GM21360 (cell line): ENCODE measurements at regions not wholly inside any gene's neighbourhood (a gene's known extent, or its start where the extent isn't known, plus 50 kb on each side); places are given as distances from the start of the nearest gene placed in this dataset.

Experiments
- ATAC-seq: cut with Tn5 transposase; IDR thresholded peaks from one replicate; pipeline ENCODE4 v1.9.1; 2021; ENCODE audit warnings: mild to moderate bottlenecking, moderate library complexity; ENCODE audit not compliant: unreplicated experiment

GRCh38 chrX:42530027-42530426 is 247.9 kb downstream of the PPP1R2C start:
- ATAC-seq, result no peak

DNA sequence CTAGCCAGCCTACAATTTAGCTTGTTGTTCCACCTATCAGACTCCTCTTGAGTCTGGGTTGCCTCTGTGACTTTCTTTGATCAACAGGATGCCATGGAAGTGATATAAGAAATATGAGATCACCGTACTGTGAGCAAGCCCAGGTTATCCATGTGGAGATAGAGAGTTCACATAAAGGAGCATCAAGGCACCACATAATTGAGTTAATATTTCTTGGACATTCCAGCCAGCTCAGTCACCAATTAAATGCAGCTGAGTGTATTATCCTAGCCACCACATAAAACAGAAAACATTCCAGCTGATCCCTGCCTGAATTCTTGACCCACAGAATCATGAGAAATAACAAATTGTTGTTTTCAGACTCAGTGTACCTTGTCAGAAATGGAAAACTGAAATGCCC is 253.6 kb downstream of the PPP1R2C start:
- ATAC-seq, result no peak

DNA sequence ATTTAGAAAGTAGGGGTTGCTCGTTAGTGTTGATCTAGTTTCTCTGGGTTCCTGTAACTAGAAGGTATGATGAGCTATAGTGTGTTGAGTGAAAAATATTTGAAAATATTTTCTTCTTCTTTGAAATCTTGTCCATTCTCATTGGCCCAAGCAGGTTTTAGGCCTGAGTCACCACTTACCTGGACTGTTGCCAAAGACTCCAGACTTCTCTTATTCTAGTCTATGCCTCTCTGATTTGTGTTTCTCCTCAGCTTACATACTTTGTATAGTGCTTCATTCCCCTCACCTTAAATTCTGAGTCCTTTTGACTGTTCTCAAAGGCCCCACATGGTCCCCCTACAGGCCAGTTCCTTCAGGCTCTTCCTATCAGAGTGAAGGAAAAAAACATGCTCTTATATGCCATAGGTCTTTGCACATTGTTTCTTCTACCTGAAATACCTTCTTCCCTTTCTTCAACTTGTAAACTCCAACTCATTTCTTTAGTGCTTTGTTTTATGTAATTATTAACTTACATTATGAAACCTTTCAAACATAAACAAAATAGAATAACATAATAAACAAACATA is 258.2 kb downstream of the PPP1R2C start:
- no peak for ATAC-seq

DNA sequence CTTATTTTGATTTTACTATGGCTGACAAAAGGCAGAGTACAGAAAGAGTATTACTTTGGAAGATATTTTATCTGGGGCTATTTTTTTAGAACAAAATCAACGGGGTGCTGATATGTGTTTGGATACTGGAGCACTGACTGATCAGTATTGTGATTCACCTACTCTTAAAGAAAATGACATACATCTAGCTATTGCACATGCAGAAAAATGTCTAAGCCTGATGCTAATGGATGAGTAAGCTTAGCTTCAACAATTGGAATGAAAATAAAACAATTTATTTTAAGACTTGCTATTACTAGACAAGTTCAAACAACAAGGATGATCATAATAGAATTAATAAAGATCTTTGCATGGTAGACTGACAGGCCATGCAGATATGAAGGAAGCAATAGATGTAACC is 262.0 kb downstream of the PPP1R2C start:
- no peak for ATAC-seq

DNA sequence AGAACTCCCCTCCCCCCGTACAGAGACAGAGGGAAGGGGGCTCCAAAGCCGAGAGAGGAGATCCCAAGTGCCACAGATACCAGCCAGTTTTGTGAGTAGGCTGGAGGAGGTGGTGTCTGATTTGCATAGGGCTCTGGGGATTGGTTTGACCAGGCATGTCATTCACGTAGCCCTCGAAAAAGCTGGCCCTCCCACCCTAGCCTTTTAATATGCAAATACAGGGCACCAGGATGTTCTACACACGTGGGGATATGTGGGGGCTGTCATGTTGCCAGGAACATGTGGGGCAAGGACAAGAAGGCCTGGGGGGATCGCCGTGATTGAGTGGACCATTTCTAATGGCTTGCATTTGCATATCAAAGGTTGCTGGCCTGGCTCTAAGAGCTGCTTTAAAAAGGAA is 272.9 kb downstream of the PPP1R2C start:
- ATAC-seq, result no peak

- ATAC-seq, result no peak
Observed at GRCh38 chrX:42499620-42500019, 278.3 kb downstream of the PPP1R2C start.

DNA sequence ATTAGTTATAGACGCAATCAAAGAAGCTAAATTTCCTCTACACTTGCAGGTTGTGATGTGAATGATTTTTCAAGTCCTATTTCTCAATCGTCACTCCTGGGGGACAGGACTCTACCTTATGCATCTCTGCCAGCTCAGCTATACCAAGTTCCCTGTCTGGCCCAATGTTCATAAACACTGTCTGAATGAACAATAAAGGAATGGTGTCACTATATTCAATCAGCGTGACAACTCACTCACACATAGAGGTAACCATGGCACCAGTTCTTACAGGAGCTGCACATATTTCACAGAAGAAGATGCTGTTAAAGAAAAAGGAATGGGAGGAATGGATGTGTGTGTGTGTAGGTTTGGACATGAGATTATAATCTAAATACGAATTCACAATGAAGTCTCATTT is 280.6 kb downstream of the PPP1R2C start:
- no peak for ATAC-seq

- no peak for ATAC-seq
Observed at GRCh38 chrX:42496239-42496638, 281.7 kb downstream of the PPP1R2C start.

GRCh38 chrX:42495139-42495538 is 282.8 kb downstream of the PPP1R2C start:
- ATAC-seq, result no peak

- no peak for ATAC-seq
Observed at GRCh38 chrX:42491137-42491907, 286.6 kb downstream of the PPP1R2C start.

DNA sequence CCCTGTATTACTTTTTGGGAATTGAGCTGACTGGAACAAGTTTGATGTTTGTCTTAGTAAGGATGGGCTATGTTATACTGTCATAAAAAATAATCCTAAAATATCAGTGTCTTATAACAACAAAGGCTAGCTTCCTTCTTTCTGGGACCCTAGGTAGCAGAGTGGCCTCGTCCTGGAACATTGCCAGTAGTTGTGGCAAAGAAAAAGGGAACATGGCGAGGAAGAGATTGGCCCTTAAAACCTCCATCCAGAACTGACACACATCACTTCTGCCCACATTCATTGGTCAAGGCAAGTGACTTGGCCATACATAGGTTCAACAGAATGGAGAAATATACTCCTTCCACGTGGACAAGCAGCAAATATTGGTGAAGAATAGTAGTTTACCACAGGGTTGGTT is 287.9 kb downstream of the PPP1R2C start:
- ATAC-seq, result no peak

- no peak for ATAC-seq
Observed at GRCh38 chrX:42485601-42486000, 292.4 kb downstream of the PPP1R2C start.

DNA sequence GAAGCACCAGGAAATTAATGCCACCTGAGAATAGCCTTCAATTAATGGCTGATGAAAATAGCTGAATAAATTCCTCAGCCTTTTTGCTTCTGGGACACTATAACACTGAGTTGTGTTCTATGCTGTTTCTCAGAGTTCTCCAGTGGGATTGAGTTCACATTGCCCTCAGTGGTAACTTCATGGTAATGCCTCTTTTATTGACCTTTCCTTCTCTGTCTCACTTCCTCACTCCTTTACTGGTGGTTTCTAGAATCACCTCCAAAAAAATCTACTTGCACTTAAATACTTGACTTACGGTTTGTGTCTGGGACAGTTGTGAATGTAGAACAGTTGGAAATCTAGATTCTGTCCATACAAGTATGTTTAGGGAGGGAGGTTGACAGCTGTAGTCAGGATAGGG is 293.7 kb downstream of the PPP1R2C start:
- ATAC-seq, result no peak

DNA sequence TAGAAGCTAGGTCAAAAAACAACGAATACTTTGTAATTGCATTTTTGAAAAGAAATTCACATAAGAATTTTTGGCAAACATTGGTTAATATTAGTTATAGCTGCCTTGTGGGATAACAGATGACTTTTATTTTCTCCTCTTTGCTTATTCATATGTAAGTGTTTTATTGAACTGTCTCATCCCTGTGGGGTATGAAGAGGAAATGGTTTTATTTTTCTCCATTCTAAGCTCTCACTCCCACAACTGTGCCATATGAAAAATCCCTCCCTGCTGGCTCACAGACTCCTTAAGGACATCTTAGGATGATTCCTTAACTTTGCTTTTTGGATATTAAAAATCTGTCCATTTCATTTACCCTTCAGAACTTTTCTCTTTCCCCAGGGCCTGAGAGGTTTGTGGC is 300.6 kb downstream of the PPP1R2C start:
- ATAC-seq, result no peak

GRCh38 chrX:42472727-42473126 is 305.2 kb downstream of the PPP1R2C start:
- ATAC-seq, result no peak

DNA sequence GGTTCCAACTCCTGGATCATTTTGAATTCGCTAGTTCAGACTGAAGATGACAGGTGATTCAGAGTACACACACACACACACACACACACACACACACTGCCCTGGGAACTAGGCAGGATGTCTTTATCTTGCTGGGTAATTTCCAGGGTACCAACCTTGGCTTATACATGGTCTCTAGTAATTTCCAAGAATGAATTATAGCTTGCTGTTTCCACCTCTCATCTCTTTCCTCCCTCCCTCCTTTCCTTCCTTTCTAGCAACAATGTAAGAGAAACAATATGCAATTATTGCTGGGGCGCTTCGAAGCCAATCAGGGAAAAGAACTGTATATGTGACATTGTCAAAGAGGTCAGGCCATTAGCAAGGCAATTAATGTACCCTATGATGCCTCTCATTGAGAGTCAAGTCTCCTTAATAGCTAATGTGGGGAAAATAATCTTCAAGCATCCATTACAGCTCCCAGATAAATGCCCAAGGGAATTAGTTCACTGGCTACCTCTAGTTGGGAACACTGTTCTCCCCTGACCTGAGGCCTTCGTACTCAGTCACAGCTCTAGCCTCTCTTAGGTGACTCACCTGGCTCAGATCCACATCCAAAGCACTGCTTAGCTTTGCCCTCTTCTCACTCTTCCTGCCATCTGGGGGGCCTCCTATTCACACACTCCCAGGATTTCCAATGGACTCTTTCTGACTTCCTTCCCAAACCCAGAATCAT is 311.5 kb downstream of the PPP1R2C start:
- ATAC-seq, result no peak

DNA sequence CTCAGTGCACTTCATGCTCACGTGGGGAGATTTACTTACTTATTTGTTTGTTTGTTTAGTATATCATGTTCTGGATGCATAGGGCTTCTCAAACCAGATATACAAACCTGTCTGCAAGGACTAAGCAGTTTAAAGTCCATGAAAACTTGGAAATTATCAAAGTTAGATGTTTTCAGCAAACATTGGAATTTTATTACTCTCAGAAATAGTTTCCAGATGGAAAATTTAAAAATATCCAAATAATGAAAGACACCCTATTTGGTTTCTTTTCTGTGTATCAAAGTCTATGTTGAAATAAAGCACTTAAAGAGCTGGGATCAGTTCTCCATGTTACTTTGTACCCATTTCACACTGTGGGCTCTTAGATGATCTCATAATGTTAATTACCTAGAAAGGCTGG is 312.1 kb downstream of the PPP1R2C start:
- no peak for ATAC-seq

DNA sequence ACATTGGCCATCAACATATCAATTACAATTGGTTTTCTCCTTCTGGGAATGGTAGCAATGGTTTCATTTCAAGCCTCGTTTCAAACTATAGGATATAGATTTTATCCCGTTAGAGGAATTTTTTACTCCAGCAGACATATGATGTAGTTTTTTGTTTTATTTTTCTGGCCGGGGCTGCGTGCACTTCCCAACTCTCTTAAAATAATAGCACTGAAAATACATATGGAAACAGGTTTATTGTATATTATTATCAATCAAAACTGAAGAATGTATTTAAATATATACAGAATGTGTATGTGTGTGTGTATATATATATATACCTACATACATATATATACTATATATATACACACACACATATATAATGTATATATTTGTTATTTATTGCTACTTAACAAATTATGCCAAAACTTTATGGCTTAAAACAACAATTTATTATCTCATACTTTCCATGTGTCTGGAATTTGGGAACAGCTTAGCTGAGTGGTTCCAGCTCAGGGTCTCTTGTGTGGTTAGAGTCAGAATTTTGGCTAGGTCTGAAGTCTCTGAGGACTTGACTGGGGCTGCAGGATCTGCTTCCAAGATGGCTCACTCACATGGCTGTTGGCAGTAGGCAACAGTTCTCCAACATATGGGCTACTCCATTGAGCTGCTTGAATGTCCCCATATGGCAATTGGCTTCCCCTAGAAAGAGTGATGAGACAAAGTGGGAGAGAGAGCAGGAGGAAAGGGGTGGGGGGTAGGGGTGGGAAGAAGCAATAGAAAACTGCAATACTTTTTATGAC is 314.1 kb downstream of the PPP1R2C start:
- no peak for ATAC-seq

DNA sequence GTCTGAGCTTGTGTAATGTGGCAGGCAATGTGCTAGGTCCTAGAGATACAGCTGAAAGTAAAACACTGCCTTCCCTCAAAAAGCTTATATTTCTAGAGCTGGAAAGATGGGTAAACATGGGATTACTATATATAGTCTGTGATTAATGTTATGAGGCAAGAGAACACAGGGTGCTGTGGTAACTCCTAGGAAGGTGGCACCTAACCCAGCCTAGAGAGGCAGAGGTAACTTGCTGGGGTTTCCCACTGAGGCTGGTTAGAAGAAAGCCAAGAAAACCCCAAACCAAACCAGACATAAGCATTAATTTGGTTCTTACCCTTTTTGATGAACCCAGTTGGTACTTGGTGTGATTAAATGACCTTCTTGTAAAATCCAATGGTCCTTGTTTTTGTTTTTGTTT is 315.0 kb downstream of the PPP1R2C start:
- no peak for ATAC-seq

- no peak for ATAC-seq
Observed at GRCh38 chrX:42460706-42461105, 317.3 kb downstream of the PPP1R2C start.

- ATAC-seq, result no peak
Observed at GRCh38 chrX:42459735-42460134, 318.2 kb downstream of the PPP1R2C start.
